ENCODE measurements at regions not wholly inside any gene's neighbourhood (a gene's known extent, or its start where the extent isn't known, plus 50 kb on each side); places are given as distances from the start of the nearest gene placed in this dataset.

DNA sequence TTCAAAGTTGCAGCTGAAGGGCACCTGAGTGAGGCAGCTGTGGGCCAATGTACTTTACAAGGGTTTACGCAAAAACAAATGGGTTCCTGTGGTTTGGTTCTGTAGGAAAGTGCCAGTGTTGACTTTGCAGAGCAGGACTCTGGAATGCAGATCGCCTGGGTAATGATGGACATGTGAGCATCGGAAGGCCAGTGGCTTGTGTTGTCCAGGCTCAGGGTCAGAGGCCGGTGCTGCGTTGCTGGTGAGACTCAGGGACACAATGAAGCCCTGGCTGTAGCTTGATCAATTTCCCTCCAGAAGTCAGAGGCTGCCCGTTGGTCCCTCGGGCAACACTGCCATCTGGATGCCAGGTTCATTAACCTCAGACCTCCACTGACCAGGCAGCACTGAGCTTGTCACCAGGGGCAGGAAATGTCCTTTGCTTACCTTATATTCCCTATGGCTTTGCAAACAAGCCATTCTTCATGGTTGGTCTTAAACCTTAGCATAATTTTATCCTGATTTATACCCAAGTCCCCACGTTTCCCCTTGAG is 753.4 kb downstream of the QKI start:
- H3K4me3 ChIP-seq, result no peak overlapping the region
- no peaks in the 10 kb centered on the region for H3K27me3 ChIP-seq
- WGBS, result 88% methylated on average over 8 of the region's 8 CpGs
- no peak overlapping the region for H3K27ac ChIP-seq (replicated peaks in 1 of 4)
- H3K9me3 ChIP-seq, result no peaks in the 10 kb centered on the region
- intact Hi-C loops (cut with DNase I), result no loop called here
- H3K36me3 ChIP-seq, result no peaks in the 10 kb centered on the region
- DNase-seq (ENCODE audit: extremely low spot score), result no peak
- no peaks in the 10 kb centered on the region for H3K4me1 ChIP-seq
- TF ChIP-seq, protein P1, sequence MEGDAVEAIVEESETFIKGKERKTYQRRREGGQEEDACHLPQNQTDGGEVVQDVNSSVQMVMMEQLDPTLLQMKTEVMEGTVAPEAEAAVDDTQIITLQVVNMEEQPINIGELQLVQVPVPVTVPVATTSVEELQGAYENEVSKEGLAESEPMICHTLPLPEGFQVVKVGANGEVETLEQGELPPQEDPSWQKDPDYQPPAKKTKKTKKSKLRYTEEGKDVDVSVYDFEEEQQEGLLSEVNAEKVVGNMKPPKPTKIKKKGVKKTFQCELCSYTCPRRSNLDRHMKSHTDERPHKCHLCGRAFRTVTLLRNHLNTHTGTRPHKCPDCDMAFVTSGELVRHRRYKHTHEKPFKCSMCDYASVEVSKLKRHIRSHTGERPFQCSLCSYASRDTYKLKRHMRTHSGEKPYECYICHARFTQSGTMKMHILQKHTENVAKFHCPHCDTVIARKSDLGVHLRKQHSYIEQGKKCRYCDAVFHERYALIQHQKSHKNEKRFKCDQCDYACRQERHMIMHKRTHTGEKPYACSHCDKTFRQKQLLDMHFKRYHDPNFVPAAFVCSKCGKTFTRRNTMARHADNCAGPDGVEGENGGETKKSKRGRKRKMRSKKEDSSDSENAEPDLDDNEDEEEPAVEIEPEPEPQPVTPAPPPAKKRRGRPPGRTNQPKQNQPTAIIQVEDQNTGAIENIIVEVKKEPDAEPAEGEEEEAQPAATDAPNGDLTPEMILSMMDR (IDR thresholded peaks at IDR 0.05), result no peak
- TF ChIP-seq POLR2AphosphoS5 (IDR thresholded peaks at IDR 0.05), result no peak
- no peak for TF ChIP-seq EP300 (IDR thresholded peaks at IDR 0.05)
- TF ChIP-seq POLR2A (IDR thresholded peaks at IDR 0.05; ENCODE audit: low read depth), result no peak

DNA sequence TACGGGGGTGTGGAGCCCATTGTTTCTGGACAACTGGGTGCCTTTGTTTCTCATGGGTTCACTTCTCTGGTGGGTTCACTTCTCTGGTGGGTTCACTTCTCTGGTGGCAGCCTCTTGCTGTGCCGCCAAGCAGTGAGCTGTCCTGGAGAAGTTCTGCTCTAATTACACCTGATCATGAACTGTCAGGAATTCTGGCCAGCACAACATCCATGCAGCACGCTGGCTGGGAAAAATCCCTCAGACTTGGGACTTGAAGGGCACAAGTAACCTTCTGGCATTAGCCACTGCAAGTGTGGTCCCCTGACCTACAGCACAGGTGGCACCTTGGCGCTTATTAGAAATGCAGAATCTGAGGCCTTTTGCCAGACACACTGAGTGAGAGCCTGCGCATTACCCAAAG is 752.5 kb downstream of the QKI start:
- H3K4me3 ChIP-seq, result no peak overlapping the region
- H3K27me3 ChIP-seq, result no peaks in the 10 kb centered on the region
- DNase-seq (ENCODE audit: extremely low spot score), result no peak
- H3K27ac ChIP-seq (replicated peaks in 1 of 4), result no peak overlapping the region
- TF ChIP-seq POLR2AphosphoS5 (IDR thresholded peaks at IDR 0.05) (no peak), POLR2A (IDR thresholded peaks at IDR 0.05; ENCODE audit: low read depth) (no peak), EP300 (IDR thresholded peaks at IDR 0.05) (no peak)
- TF ChIP-seq, protein P1 (IDR thresholded peaks at IDR 0.05), result no peak
- no peaks in the 10 kb centered on the region for H3K9me3 ChIP-seq
- no peaks in the 10 kb centered on the region for H3K4me1 ChIP-seq
- WGBS, result 91% methylated on average over 4 of the region's 5 CpGs
- intact Hi-C loops (cut with DNase I), result no loop called here
- H3K36me3 ChIP-seq, result no peaks in the 10 kb centered on the region

GRCh38 chr6:164166515-164166914 is 752.0 kb downstream of the QKI start:
- Histone ChIP-seq H3K36me3 (no peaks in the 10 kb centered on the region), H3K27me3 (no peaks in the 10 kb centered on the region), H3K4me3 (no peak overlapping the region), H3K4me1 (no peaks in the 10 kb centered on the region), H3K9me3 (no peaks in the 10 kb centered on the region), H3K27ac (replicated peaks in 1 of 4) (no peak overlapping the region)
- 83% methylated on average over 7 of the region's 7 CpGs for WGBS
- TF ChIP-seq POLR2A (IDR thresholded peaks at IDR 0.05; ENCODE audit: low read depth) (no peak), POLR2AphosphoS5 (IDR thresholded peaks at IDR 0.05) (no peak), EP300 (IDR thresholded peaks at IDR 0.05) (no peak)
- TF ChIP-seq, protein P1 (IDR thresholded peaks at IDR 0.05), result no peak
- intact Hi-C loops (cut with DNase I), result no loop called here
- DNase-seq (ENCODE audit: extremely low spot score), result no peak

GRCh38 chr6:164164876-164165275 is 750.4 kb downstream of the QKI start:
- no peaks in the 10 kb centered on the region for H3K36me3 ChIP-seq
- no peaks in the 10 kb centered on the region for H3K4me1 ChIP-seq
- no peak for TF ChIP-seq EP300 (IDR thresholded peaks at IDR 0.05)
- TF ChIP-seq, protein P1 (IDR thresholded peaks at IDR 0.05), result no peak
- no peak for TF ChIP-seq POLR2A (IDR thresholded peaks at IDR 0.05; ENCODE audit: low read depth)
- no peak for TF ChIP-seq POLR2AphosphoS5 (IDR thresholded peaks at IDR 0.05)
- no peaks in the 10 kb centered on the region for H3K9me3 ChIP-seq
- no peak overlapping the region for H3K27ac ChIP-seq (replicated peaks in 1 of 4)
- WGBS, result 72% methylated on average over 3 of the region's 3 CpGs
- intact Hi-C loops (cut with DNase I), result no loop called here
- H3K4me3 ChIP-seq, result no peak overlapping the region
- no peak for DNase-seq (ENCODE audit: extremely low spot score)
- no peaks in the 10 kb centered on the region for H3K27me3 ChIP-seq

DNA sequence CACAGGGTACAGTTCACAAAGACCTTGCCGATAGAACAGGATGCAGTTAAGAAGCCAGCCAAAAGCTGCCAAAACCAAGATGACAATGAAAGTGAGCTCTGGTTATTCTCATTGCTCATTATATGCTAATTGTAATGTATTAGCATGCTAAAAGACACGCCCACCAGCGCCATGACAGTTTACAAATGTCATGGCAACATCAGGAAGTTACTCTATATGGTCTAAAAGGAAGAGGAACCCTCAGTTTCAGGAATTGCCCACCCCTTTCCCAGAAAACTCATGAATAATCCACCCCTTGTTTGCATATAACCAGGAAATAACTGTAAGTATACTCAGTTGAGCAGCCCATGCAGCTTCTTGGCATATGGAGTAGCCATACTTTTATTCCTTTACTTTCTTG is 748.7 kb downstream of the QKI start:
- no peak overlapping the region for H3K27ac ChIP-seq (replicated peaks in 1 of 4)
- no peak overlapping the region for H3K4me3 ChIP-seq
- intact Hi-C loops (cut with DNase I), result no loop called here
- H3K27me3 ChIP-seq, result no peaks in the 10 kb centered on the region
- WGBS, result 80% methylated on average over 3 of the region's 3 CpGs
- H3K9me3 ChIP-seq, result no peaks in the 10 kb centered on the region
- no peaks in the 10 kb centered on the region for H3K4me1 ChIP-seq
- no peaks in the 10 kb centered on the region for H3K36me3 ChIP-seq
- TF ChIP-seq, protein P1 (IDR thresholded peaks at IDR 0.05), result no peak
- TF ChIP-seq EP300 (IDR thresholded peaks at IDR 0.05), result no peak
- no peak for TF ChIP-seq POLR2AphosphoS5 (IDR thresholded peaks at IDR 0.05)
- no peak for TF ChIP-seq POLR2A (IDR thresholded peaks at IDR 0.05; ENCODE audit: low read depth)
- no peak for DNase-seq (ENCODE audit: extremely low spot score)

Measured in esophagus muscularis mucosa (tissue), 4 donors.